ENCODE measurements at regions not wholly inside any gene's neighbourhood (a gene's known extent, or its start where the extent isn't known, plus 50 kb on each side); places are given as distances from the start of the nearest gene placed in this dataset.

- H3K27ac ChIP-seq (ENCODE audit: extremely low read length, insufficient read depth, low read length): no peak overlapping the region
- FAIRE-seq (no peak), ATAC-seq (no peak), DNase-seq (ENCODE audit: low spot score) (no peak)
- H3K4me1 ChIP-seq (ENCODE audit: insufficient read depth, low read length): no peaks in the 10 kb centered on the region
- peaks cover 0 to 4% of the 10 kb centered on the region in 2 experiments; a peak in 2 of 5 replicates for H3K27me3 ChIP-seq (ENCODE audit: control insufficient read depth in 1 of 2, insufficient read depth in 2 of 2, low read length in 2 of 2)
- H3K4me3 ChIP-seq (replicated peaks in 1 of 3; ENCODE audit: insufficient read depth in 1 of 3, low read depth in 2 of 3, low read length in 3 of 3): no peak overlapping the region
- intact Hi-C loops (cut with micrococcal nuclease; ENCODE audit: unreplicated experiment): no loop called here
- no peaks in the 10 kb centered on the region for H3K9me3 ChIP-seq (ENCODE audit: low read length)
- H3K4me2 ChIP-seq (ENCODE audit: low read depth, low read length): no peak overlapping the region
- 40% methylated on average over 4 of the region's 12 CpGs for WGBS (ENCODE audit: low lambda C conversion rate)
- no peaks in the 10 kb centered on the region for H3K79me2 ChIP-seq (ENCODE audit: insufficient read depth, low read length)
- H3K9ac ChIP-seq (ENCODE audit: insufficient read depth, low read depth, low read length): no peak overlapping the region
- no TSS peak for BruUV-seq (replicated peaks)
- H4K20me1 ChIP-seq (ENCODE audit: insufficient read depth, low read length): no peaks in the 10 kb centered on the region
- no peak overlapping the region for H2AFZ ChIP-seq (ENCODE audit: low read length)
- POLR2A ChIA-PET: no interaction called here
- TF ChIP-seq ZNF326 (CRISPR knock-in tag; IDR thresholded peaks at IDR 0.05; ENCODE audit: borderline replicate concordance): no peak
- TF ChIP-seq MTERF4 (CRISPR knock-in tag; IDR thresholded peaks at IDR 0.05): no peak
- no peak for TF ChIP-seq ZNF543 (CRISPR knock-in tag; IDR thresholded peaks at IDR 0.05)
- TF ChIP-seq ZNF703 (CRISPR knock-in tag; IDR thresholded peaks at IDR 0.05; ENCODE audit: borderline replicate concordance): no peak
- no peak for TF ChIP-seq ZNF792 (CRISPR knock-in tag; IDR thresholded peaks at IDR 0.05)
- no peak for TF ChIP-seq JUNB (CRISPR knock-in tag; IDR thresholded peaks at IDR 0.05; ENCODE audit: borderline replicate concordance)
- TF ChIP-seq MTA3 (CRISPR knock-in tag; IDR thresholded peaks at IDR 0.05): no peak
- TF ChIP-seq ERF (CRISPR knock-in tag; IDR thresholded peaks at IDR 0.05): no peak
- no peak for TF ChIP-seq CBFB (CRISPR knock-in tag; IDR thresholded peaks at IDR 0.05)
- no peak for TF ChIP-seq JUN (CRISPR knock-in tag; IDR thresholded peaks at IDR 0.05)
- TF ChIP-seq NAIF1 (CRISPR knock-in tag; IDR thresholded peaks at IDR 0.05; ENCODE audit: borderline replicate concordance): no peak
- no peak for TF ChIP-seq HNF4G (IDR thresholded peaks at IDR 0.05; ENCODE audit: borderline replicate concordance, low read depth, low read length)
- TF ChIP-seq HNF4G (CRISPR knock-in tag; IDR thresholded peaks at IDR 0.05; ENCODE audit: borderline replicate concordance, low read depth): no peak
- TF ChIP-seq ZNF749 (CRISPR knock-in tag; IDR thresholded peaks at IDR 0.05; ENCODE audit: borderline replicate concordance): no peak
- no peak for TF ChIP-seq ISL2 (CRISPR knock-in tag; IDR thresholded peaks at IDR 0.05)
- no peak for TF ChIP-seq SYNCRIP (IDR thresholded peaks at IDR 0.05; ENCODE audit: insufficient read depth, low read depth, low read length)
- no peak for TF ChIP-seq ZNF335 (CRISPR knock-in tag; IDR thresholded peaks at IDR 0.05)
- TF ChIP-seq CBX1 (IDR thresholded peaks at IDR 0.05; ENCODE audit: low read depth): no peak
- no peak for TF ChIP-seq CCDC6 (CRISPR knock-in tag; IDR thresholded peaks at IDR 0.05)
- TF ChIP-seq HOXA5 (CRISPR knock-in tag; IDR thresholded peaks at IDR 0.05): no peak
- CTCF ChIA-PET (ENCODE audit: low intra/inter-chr PET ratio, low total read pairs): no interaction called here
- in situ Hi-C loops (cut with HindIII; ENCODE audit: extremely low pct_ligation_motif_present, low pct_unique_long_range_greater_than_20kb): no loop called here
- H3K36me3 ChIP-seq (replicated peaks in 1 of 2; ENCODE audit: control insufficient read depth in 1 of 2, insufficient read depth in 2 of 2, low read length in 2 of 2): no peaks in the 10 kb centered on the region
These were observed 394.1 kb downstream of the MATN1 start for GRCh38 chr1:30329263-30329753.
